H1 (cell line): ENCODE measurements at regions not wholly inside any gene's neighbourhood (a gene's known extent, or its start where the extent isn't known, plus 50 kb on each side); places are given as distances from the start of the nearest gene placed in this dataset.

Experiments used
- BCL11A ChIP-seq, 2 experiments: IDR thresholded peaks; one replicate each; pipeline ENCODE4 v1.6.1; 2011; ENCODE audit warnings: low read depth in 2 of 2, low read length in 2 of 2, mild to moderate bottlenecking in 2 of 2
- KDM1A ChIP-seq: fragments of 200-600, 300-600 bp; sonication (generic); IDR thresholded peaks from 2 replicates; pipeline ENCODE4 v1.7.1; 2016; ENCODE audit warnings: mild to moderate bottlenecking, low read length, borderline replicate concordance
- KDM4A ChIP-seq: IDR thresholded peaks from one replicate; pipeline ENCODE4 v1.7.1; 2012; ENCODE audit warnings: low read depth, mild to moderate bottlenecking, moderate library complexity, low read length, inconsistent platforms; ENCODE audit not compliant: severe bottlenecking
- MAFK ChIP-seq: IDR thresholded peaks from 2 replicates; pipeline ENCODE4 v1.6.1; 2012; ENCODE audit warnings: low read depth, mild to moderate bottlenecking, improper control_type of control experiment, low read length
- POLR2AphosphoS5 ChIP-seq: IDR thresholded peaks from 2 replicates; pipeline ENCODE4 v1.6.1; 2011; ENCODE audit warnings: low read depth, low read length
- RFX5 ChIP-seq: IDR thresholded peaks from 2 replicates; pipeline ENCODE4 v1.6.1; 2011; ENCODE audit warnings: low read depth, low read length, improper control_type of control experiment, borderline replicate concordance
- SP1 ChIP-seq: IDR thresholded peaks from 2 replicates; pipeline ENCODE4 v1.6.1; 2011; ENCODE audit warnings: low read depth, low read length
- TEAD4 ChIP-seq: IDR thresholded peaks from 2 replicates; pipeline ENCODE4 v1.6.1; 2012; ENCODE audit warnings: low read depth, low read length, inconsistent platforms, mixed read lengths

DNA sequence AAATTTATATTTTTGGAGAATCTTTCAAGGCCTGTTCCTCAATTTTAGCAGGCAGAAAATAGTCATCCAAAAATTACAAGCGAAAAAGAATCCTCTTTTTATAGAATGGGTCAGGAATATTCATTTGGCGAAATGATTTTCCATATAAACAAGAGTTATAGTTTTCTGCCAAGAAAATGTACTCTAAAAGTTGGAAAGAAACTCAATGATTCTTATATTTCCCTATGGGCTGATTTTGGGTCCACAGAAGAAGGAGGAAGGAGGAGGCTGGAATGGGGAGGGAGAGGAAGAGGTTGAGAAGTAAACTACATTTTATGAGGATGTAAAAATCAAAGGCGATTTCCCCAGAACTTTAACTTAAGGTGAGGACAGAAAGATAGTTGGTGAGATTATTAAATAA lies 159.3 kb downstream of the DCAF12L1 start (continued):
- TF ChIP-seq SP1: no peak
- no peak for TF ChIP-seq TEAD4
- no peak for TF ChIP-seq RFX5
- TF ChIP-seq KDM1A: no peak
- TF ChIP-seq BCL11A (IDR thresholded peaks at IDR 0.05; ENCODE audit: low read depth in 2 of 2, low read length in 2 of 2): no peak
- no peak for TF ChIP-seq MAFK
- TF ChIP-seq KDM4A: no peak
- TF ChIP-seq POLR2AphosphoS5: no peak
- TF ChIP-seq, all 59 proteins: peak for 0
